ENCODE measurements at regions not wholly inside any gene's neighbourhood (a gene's known extent, or its start where the extent isn't known, plus 50 kb on each side); places are given as distances from the start of the nearest gene placed in this dataset.

GRCh38 chr9:91044354-91044753 lies 242.7 kb downstream of the SYK start:
- Histone ChIP-seq H3K9me3 (replicated peaks; ENCODE audit: low read length) (no peaks in the 10 kb centered on the region), H3K4me3 (ENCODE audit: low read length) (no peak overlapping the region), H3K9ac (ENCODE audit: low read depth, low read length) (no peak overlapping the region), H3K4me2 (ENCODE audit: low read length) (no peak overlapping the region), H3K36me3 (ENCODE audit: insufficient read depth, low read length) (no peaks in the 10 kb centered on the region), H3K27me3 (ENCODE audit: control insufficient read depth, insufficient read depth, low read length) (no peaks in the 10 kb centered on the region), H3K4me1 (ENCODE audit: control insufficient read depth, insufficient read depth, low read length) (peaks cover 20% of the 10 kb centered on the region)

- Histone ChIP-seq H3K9me3 (replicated peaks; ENCODE audit: low read length) (no peaks in the 10 kb centered on the region), H3K4me3 (ENCODE audit: low read length) (no peak overlapping the region), H3K27me3 (ENCODE audit: control insufficient read depth, insufficient read depth, low read length) (no peaks in the 10 kb centered on the region), H3K4me2 (ENCODE audit: low read length) (no peak overlapping the region), H3K9ac (ENCODE audit: low read depth, low read length) (no peak overlapping the region), H3K36me3 (ENCODE audit: insufficient read depth, low read length) (no peaks in the 10 kb centered on the region), H3K4me1 (ENCODE audit: control insufficient read depth, insufficient read depth, low read length) (peaks cover 20% of the 10 kb centered on the region)
Observed at GRCh38 chr9:91045041-91045440, 243.4 kb downstream of the SYK start.

- peak overlapping the region; percentile 23 for H3K9ac ChIP-seq (ENCODE audit: low read depth, low read length)
- H3K9me3 ChIP-seq (replicated peaks; ENCODE audit: low read length), result no peaks in the 10 kb centered on the region
- H3K27me3 ChIP-seq (ENCODE audit: control insufficient read depth, insufficient read depth, low read length), result no peaks in the 10 kb centered on the region
- peak overlapping the region; percentile 55 for H3K4me2 ChIP-seq (ENCODE audit: low read length)
- H3K36me3 ChIP-seq (ENCODE audit: insufficient read depth, low read length), result no peaks in the 10 kb centered on the region
- peaks cover 20% of the 10 kb centered on the region for H3K4me1 ChIP-seq (ENCODE audit: control insufficient read depth, insufficient read depth, low read length)
- no peak overlapping the region for H3K4me3 ChIP-seq (ENCODE audit: low read length)
Observed at GRCh38 chr9:91047529-91047928, 245.9 kb downstream of the SYK start.

- no peaks in the 10 kb centered on the region for H3K9me3 ChIP-seq (replicated peaks; ENCODE audit: low read length)
- H3K27me3 ChIP-seq (ENCODE audit: control insufficient read depth, insufficient read depth, low read length), result no peaks in the 10 kb centered on the region
- peak overlapping the region; percentile 23 for H3K9ac ChIP-seq (ENCODE audit: low read depth, low read length)
- H3K4me2 ChIP-seq (ENCODE audit: low read length), result peak overlapping the region; percentile 55
- H3K36me3 ChIP-seq (ENCODE audit: insufficient read depth, low read length), result no peaks in the 10 kb centered on the region
- H3K4me1 ChIP-seq (ENCODE audit: control insufficient read depth, insufficient read depth, low read length), result peaks cover 20% of the 10 kb centered on the region
- no peak overlapping the region for H3K4me3 ChIP-seq (ENCODE audit: low read length)
Observed at GRCh38 chr9:91047993-91048607, 246.5 kb downstream of the SYK start.

GRCh38 chr9:91048749-91049148 lies 247.1 kb downstream of the SYK start:
- no peaks in the 10 kb centered on the region for H3K36me3 ChIP-seq (ENCODE audit: insufficient read depth, low read length)
- H3K27me3 ChIP-seq (ENCODE audit: control insufficient read depth, insufficient read depth, low read length), result no peaks in the 10 kb centered on the region
- no peak overlapping the region for H3K9ac ChIP-seq (ENCODE audit: low read depth, low read length)
- no peak overlapping the region for H3K4me2 ChIP-seq (ENCODE audit: low read length)
- H3K4me1 ChIP-seq (ENCODE audit: control insufficient read depth, insufficient read depth, low read length), result peaks cover 20% of the 10 kb centered on the region
- no peaks in the 10 kb centered on the region for H3K9me3 ChIP-seq (replicated peaks; ENCODE audit: low read length)
- H3K4me3 ChIP-seq (ENCODE audit: low read length), result no peak overlapping the region

GRCh38 chr9:91053824-91054223 lies 252.2 kb downstream of the SYK start:
- Histone ChIP-seq H3K9ac (ENCODE audit: low read depth, low read length) (no peak overlapping the region), H3K4me1 (ENCODE audit: control insufficient read depth, insufficient read depth, low read length) (peaks cover 10% of the 10 kb centered on the region), H3K4me2 (ENCODE audit: low read length) (no peak overlapping the region), H3K4me3 (ENCODE audit: low read length) (no peak overlapping the region), H3K9me3 (replicated peaks; ENCODE audit: low read length) (no peaks in the 10 kb centered on the region), H3K27me3 (ENCODE audit: control insufficient read depth, insufficient read depth, low read length) (no peaks in the 10 kb centered on the region), H3K36me3 (ENCODE audit: insufficient read depth, low read length) (no peaks in the 10 kb centered on the region)

GRCh38 chr9:91055845-91056244 lies 254.2 kb downstream of the SYK start:
- peaks cover 25% of the 10 kb centered on the region for H3K4me1 ChIP-seq (ENCODE audit: control insufficient read depth, insufficient read depth, low read length)
- no peak overlapping the region for H3K4me3 ChIP-seq (ENCODE audit: low read length)
- no peaks in the 10 kb centered on the region for H3K27me3 ChIP-seq (ENCODE audit: control insufficient read depth, insufficient read depth, low read length)
- H3K36me3 ChIP-seq (ENCODE audit: insufficient read depth, low read length), result no peaks in the 10 kb centered on the region
- no peak overlapping the region for H3K4me2 ChIP-seq (ENCODE audit: low read length)
- no peak overlapping the region for H3K9ac ChIP-seq (ENCODE audit: low read depth, low read length)
- H3K9me3 ChIP-seq (replicated peaks; ENCODE audit: low read length), result no peaks in the 10 kb centered on the region

- Histone ChIP-seq H3K4me3 (ENCODE audit: low read length) (no peak overlapping the region), H3K4me1 (ENCODE audit: control insufficient read depth, insufficient read depth, low read length) (peaks cover 31% of the 10 kb centered on the region), H3K9ac (ENCODE audit: low read depth, low read length) (peak overlapping the region; percentile 9), H3K9me3 (replicated peaks; ENCODE audit: low read length) (no peaks in the 10 kb centered on the region), H3K36me3 (ENCODE audit: insufficient read depth, low read length) (no peaks in the 10 kb centered on the region), H3K27me3 (ENCODE audit: control insufficient read depth, insufficient read depth, low read length) (no peaks in the 10 kb centered on the region), H3K4me2 (ENCODE audit: low read length) (no peak overlapping the region)
Observed at GRCh38 chr9:91056486-91056885, 254.9 kb downstream of the SYK start.

- H3K4me1 ChIP-seq (ENCODE audit: control insufficient read depth, insufficient read depth, low read length), result peaks cover 33% of the 10 kb centered on the region
- no peaks in the 10 kb centered on the region for H3K36me3 ChIP-seq (ENCODE audit: insufficient read depth, low read length)
- peak overlapping the region; percentile 9 for H3K9ac ChIP-seq (ENCODE audit: low read depth, low read length)
- no peaks in the 10 kb centered on the region for H3K9me3 ChIP-seq (replicated peaks; ENCODE audit: low read length)
- H3K4me2 ChIP-seq (ENCODE audit: low read length), result peak overlapping the region; percentile 12
- H3K27me3 ChIP-seq (ENCODE audit: control insufficient read depth, insufficient read depth, low read length), result no peaks in the 10 kb centered on the region
- no peak overlapping the region for H3K4me3 ChIP-seq (ENCODE audit: low read length)
Observed at GRCh38 chr9:91056917-91057316, 255.3 kb downstream of the SYK start.

GRCh38 chr9:91059713-91060112 lies 258.1 kb downstream of the SYK start:
- no peaks in the 10 kb centered on the region for H3K9me3 ChIP-seq (replicated peaks; ENCODE audit: low read length)
- peak overlapping the region; percentile 49 for H3K4me2 ChIP-seq (ENCODE audit: low read length)
- peak overlapping the region; percentile 51 for H3K9ac ChIP-seq (ENCODE audit: low read depth, low read length)
- H3K4me1 ChIP-seq (ENCODE audit: control insufficient read depth, insufficient read depth, low read length), result peaks cover 33% of the 10 kb centered on the region
- H3K4me3 ChIP-seq (ENCODE audit: low read length), result no peak overlapping the region
- H3K27me3 ChIP-seq (ENCODE audit: control insufficient read depth, insufficient read depth, low read length), result no peaks in the 10 kb centered on the region
- no peaks in the 10 kb centered on the region for H3K36me3 ChIP-seq (ENCODE audit: insufficient read depth, low read length)

GRCh38 chr9:91060520-91061343 lies 259.1 kb downstream of the SYK start:
- Histone ChIP-seq H3K9me3 (replicated peaks; ENCODE audit: low read length) (no peaks in the 10 kb centered on the region), H3K4me3 (ENCODE audit: low read length) (peak overlapping the region; percentile 10), H3K36me3 (ENCODE audit: insufficient read depth, low read length) (no peaks in the 10 kb centered on the region), H3K4me2 (ENCODE audit: low read length) (peak overlapping the region; percentile 64), H3K9ac (ENCODE audit: low read depth, low read length) (peak overlapping the region; percentile 66), H3K27me3 (ENCODE audit: control insufficient read depth, insufficient read depth, low read length) (no peaks in the 10 kb centered on the region), H3K4me1 (ENCODE audit: control insufficient read depth, insufficient read depth, low read length) (peaks cover 33% of the 10 kb centered on the region)

- H3K4me2 ChIP-seq (ENCODE audit: low read length), result peak overlapping the region; percentile 64
- H3K4me3 ChIP-seq (ENCODE audit: low read length), result no peak overlapping the region
- peak overlapping the region; percentile 66 for H3K9ac ChIP-seq (ENCODE audit: low read depth, low read length)
- peaks cover 33% of the 10 kb centered on the region for H3K4me1 ChIP-seq (ENCODE audit: control insufficient read depth, insufficient read depth, low read length)
- H3K36me3 ChIP-seq (ENCODE audit: insufficient read depth, low read length), result no peaks in the 10 kb centered on the region
- no peaks in the 10 kb centered on the region for H3K27me3 ChIP-seq (ENCODE audit: control insufficient read depth, insufficient read depth, low read length)
- no peaks in the 10 kb centered on the region for H3K9me3 ChIP-seq (replicated peaks; ENCODE audit: low read length)
Observed at GRCh38 chr9:91061506-91061905, 259.9 kb downstream of the SYK start.

Data from skeletal muscle satellite cell (primary cell).